NCI-H446 (cell line): ENCODE measurements at regions not wholly inside any gene's neighbourhood (a gene's known extent, or its start where the extent isn't known, plus 50 kb on each side); places are given as distances from the start of the nearest gene placed in this dataset.

ENCODE experiments used
- DNase-seq, 2 experiments: peaks; one replicate each; lab custom pipeline; 2025; lab: John Stamatoyannopoulos, UW

GRCh38 chr2:103103678-103104077 lies 341.8 kb downstream of the TMEM182 start:
- no peak for DNase-seq

GRCh38 chr2:103119352-103119751 lies 357.5 kb downstream of the TMEM182 start:
- DNase-seq, result no peak

- DNase-seq, result no peak
Observed at GRCh38 chr2:103121106-103121505, 359.3 kb downstream of the TMEM182 start.

GRCh38 chr2:103123516-103123915 lies 361.7 kb downstream of the TMEM182 start:
- no peak for DNase-seq

- no peak for DNase-seq
Observed at GRCh38 chr2:103130857-103131256, 369.0 kb downstream of the TMEM182 start.

- no peak for DNase-seq
Observed at GRCh38 chr2:103132536-103133217, 370.8 kb downstream of the TMEM182 start.

- no peak for DNase-seq
Observed at GRCh38 chr2:103135679-103136078, 373.8 kb downstream of the TMEM182 start.

- no peak for DNase-seq
Observed at GRCh38 chr2:103138123-103138901, 376.5 kb downstream of the TMEM182 start.

GRCh38 chr2:103139628-103140268 lies 377.9 kb downstream of the TMEM182 start:
- DNase-seq, result no peak

GRCh38 chr2:103144837-103145236 lies 383.0 kb downstream of the TMEM182 start:
- no peak for DNase-seq

GRCh38 chr2:103145739-103146138 lies 383.9 kb downstream of the TMEM182 start:
- no peak for DNase-seq

GRCh38 chr2:103151046-103151445 lies 389.2 kb downstream of the TMEM182 start:
- no peak for DNase-seq

- peak in 1 of 2 experiments; percentile 20 for DNase-seq
Observed at GRCh38 chr2:103152556-103152955, 390.7 kb downstream of the TMEM182 start.

GRCh38 chr2:103153580-103154284 lies 391.9 kb downstream of the TMEM182 start:
- DNase-seq, result no peak

GRCh38 chr2:103155308-103155707 lies 393.5 kb downstream of the TMEM182 start:
- no peak for DNase-seq

- peak in 1 of 2 experiments; percentile 43 for DNase-seq
Observed at GRCh38 chr2:103159018-103159417, 397.2 kb downstream of the TMEM182 start.

GRCh38 chr2:103161456-103162289 lies 399.8 kb downstream of the TMEM182 start:
- peak; percentile 49 to 86 for DNase-seq

GRCh38 chr2:103164748-103165147 lies 402.9 kb downstream of the TMEM182 start:
- DNase-seq, result no peak

- DNase-seq, result no peak
Observed at GRCh38 chr2:103165836-103166235, 404.0 kb downstream of the TMEM182 start.

GRCh38 chr2:103166456-103167324 lies 404.9 kb downstream of the TMEM182 start:
- no peak for DNase-seq
